ENCODE measurements at regions not wholly inside any gene's neighbourhood (a gene's known extent, or its start where the extent isn't known, plus 50 kb on each side); places are given as distances from the start of the nearest gene placed in this dataset.

- TF ChIP-seq CTCF (IDR thresholded peaks at IDR 0.05; ENCODE audit: borderline replicate concordance, insufficient read depth, low read depth, low read length) = no peak
These were observed 616.6 kb downstream of the METTL4 start for GRCh38 chr18:1954583-1955312.

GRCh38 chr18:1958798-1959197 lies 612.5 kb downstream of the METTL4 start:
- no peak for TF ChIP-seq CTCF (IDR thresholded peaks at IDR 0.05; ENCODE audit: borderline replicate concordance, insufficient read depth, low read depth, low read length)
- H3K4me3 ChIP-seq (ENCODE audit: low read depth, low read length) = no peak overlapping the region

More at GRCh38 chr18:1954583-1955312, 616.6 kb downstream of the METTL4 start:
- no peak overlapping the region for H3K4me3 ChIP-seq (ENCODE audit: low read depth, low read length)

GRCh38 chr18:1965016-1965415 lies 606.3 kb downstream of the METTL4 start:
- TF ChIP-seq CTCF (IDR thresholded peaks at IDR 0.05; ENCODE audit: borderline replicate concordance, insufficient read depth, low read depth, low read length) = no peak
- H3K4me3 ChIP-seq (ENCODE audit: low read depth, low read length) = no peak overlapping the region

- no peak for TF ChIP-seq CTCF (IDR thresholded peaks at IDR 0.05; ENCODE audit: borderline replicate concordance, insufficient read depth, low read depth, low read length)
These were observed 605.8 kb downstream of the METTL4 start for GRCh38 chr18:1965541-1965940.

GRCh38 chr18:1968801-1969498 lies 602.4 kb downstream of the METTL4 start:
- H3K4me3 ChIP-seq (ENCODE audit: low read depth, low read length) = no peak overlapping the region
- no peak for TF ChIP-seq CTCF (IDR thresholded peaks at IDR 0.05; ENCODE audit: borderline replicate concordance, insufficient read depth, low read depth, low read length)

More at GRCh38 chr18:1965541-1965940, 605.8 kb downstream of the METTL4 start:
- H3K4me3 ChIP-seq (ENCODE audit: low read depth, low read length) = no peak overlapping the region

GRCh38 chr18:1976484-1976883 lies 594.8 kb downstream of the METTL4 start:
- H3K4me3 ChIP-seq (ENCODE audit: low read depth, low read length) = no peak overlapping the region
- no peak for TF ChIP-seq CTCF (IDR thresholded peaks at IDR 0.05; ENCODE audit: borderline replicate concordance, insufficient read depth, low read depth, low read length)

- TF ChIP-seq CTCF (IDR thresholded peaks at IDR 0.05; ENCODE audit: borderline replicate concordance, insufficient read depth, low read depth, low read length) = no peak
- H3K4me3 ChIP-seq (ENCODE audit: low read depth, low read length) = no peak overlapping the region
These were observed 589.2 kb downstream of the METTL4 start for GRCh38 chr18:1982056-1982455.

Measured in GM12875 (cell line).